HG03066 (cell line): ENCODE measurements at regions not wholly inside any gene's neighbourhood (a gene's known extent, or its start where the extent isn't known, plus 50 kb on each side); places are given as distances from the start of the nearest gene placed in this dataset.

Source experiments
- ATAC-seq: cut with Tn5 transposase; IDR thresholded peaks from one replicate; pipeline ENCODE4 v1.9.1; 2021; ENCODE audit warnings: low read depth; ENCODE audit not compliant: unreplicated experiment

DNA sequence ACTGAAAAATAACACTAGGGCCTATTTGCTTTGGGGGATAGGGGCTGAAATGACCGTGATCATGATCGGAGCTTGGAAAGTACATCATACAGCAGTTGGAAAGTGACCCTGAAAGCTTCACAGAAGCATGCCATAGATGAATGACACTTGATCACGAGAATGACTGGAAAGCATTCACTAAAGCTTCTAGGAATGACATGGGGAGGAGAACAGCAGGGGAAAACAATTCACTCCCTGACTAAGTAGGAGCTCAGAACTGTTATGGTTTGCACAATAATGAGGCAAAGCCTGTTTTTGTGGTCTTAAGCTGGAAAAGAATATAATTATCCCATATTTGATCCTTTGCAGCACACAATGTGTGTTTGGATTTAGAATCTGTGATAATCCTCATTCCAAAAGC, 237.5 kb downstream of the NOL4 start:
- no peak for ATAC-seq

DNA sequence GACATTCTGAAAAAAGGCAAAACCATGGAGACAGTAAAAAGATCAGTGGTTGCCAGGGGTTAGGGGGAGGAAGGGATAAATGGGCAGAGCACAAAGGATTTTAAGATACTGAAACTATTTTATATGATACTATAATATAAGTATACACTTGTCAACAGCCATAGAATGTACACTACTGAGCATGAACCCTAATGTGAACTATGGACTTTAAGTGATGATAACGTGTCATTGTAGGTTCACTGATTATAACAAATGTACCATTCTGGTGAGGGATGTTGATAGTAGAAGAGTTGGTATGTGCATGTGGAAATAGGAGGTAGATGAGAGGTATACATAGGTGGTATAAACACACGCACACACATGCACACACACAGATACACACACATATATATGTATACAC, 241.6 kb downstream of the NOL4 start:
- no peak for ATAC-seq

DNA sequence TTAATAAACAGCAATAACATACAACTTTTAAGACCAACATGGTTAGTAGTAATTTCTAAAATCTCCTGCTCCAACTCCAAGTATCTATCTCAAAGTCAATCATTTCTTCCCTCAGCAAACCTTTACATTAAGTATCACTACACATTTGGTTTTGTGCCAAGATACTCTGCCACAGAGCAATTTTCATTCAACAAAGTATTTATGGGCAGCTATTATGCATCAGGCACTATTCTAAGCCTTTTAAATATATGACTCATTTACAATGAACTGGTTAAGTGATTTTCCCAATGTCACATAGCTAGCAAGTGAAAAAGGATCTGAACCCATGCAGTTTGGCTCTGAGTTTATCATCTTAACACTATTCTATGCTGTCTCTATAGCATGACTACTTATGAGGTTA, 264.3 kb downstream of the NOL4 start:
- no peak for ATAC-seq

DNA sequence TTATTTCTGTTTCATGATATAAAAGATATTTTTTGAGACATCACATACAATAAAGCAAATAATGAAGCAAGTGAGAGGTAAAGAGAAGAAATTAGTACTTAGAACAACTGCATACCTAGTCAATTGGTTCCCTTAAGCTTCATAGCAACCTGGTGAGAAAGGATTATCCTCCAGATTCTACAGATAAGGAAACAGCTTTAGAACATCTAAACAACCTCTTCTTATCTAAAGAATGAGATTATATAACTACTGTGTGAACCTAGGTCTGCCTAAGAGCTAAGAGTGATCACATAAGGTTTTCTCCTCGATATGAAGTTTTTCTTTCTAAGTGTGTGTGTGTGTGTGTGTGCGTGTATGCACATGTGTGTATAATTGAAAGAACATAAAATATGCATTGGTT, 265.1 kb downstream of the NOL4 start:
- no peak for ATAC-seq

DNA sequence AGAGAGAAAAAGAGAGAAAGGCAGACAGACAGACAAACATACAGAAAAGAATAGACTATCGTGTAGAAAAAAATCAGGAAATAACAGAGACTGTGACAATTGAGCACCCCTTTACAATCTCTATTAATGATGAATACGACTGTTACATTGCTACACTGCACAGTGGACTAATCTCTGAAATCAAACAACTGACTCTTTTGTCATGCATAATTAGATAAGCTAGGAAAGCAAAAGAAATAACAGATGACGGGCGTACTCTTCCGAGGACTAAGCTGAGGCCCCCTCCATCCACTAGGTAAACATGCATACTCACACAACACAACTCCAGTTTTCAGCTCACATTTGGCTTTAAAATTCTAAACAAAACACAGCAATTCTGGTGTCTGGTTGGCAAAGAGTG, 267.0 kb downstream of the NOL4 start:
- no peak for ATAC-seq

DNA sequence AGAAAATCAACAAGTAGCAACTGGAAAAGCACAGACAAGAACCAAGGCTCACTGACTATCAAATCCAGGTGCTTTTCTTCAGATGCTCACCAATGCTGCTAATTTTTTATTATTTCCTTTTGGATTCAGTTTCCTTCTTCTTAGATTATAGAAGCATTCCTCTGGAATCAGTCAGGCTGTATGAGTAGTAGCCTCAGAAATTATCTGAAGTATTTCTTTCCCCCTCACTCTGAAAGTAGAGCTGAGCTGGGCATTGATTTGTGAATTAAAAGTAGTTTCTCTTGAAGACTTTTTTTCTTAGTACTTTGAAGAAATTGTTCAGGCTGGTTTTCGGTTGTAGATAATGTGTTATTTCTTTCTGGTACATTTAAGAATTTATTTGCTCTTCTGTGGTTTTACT, 273.7 kb downstream of the NOL4 start:
- no peak for ATAC-seq

DNA sequence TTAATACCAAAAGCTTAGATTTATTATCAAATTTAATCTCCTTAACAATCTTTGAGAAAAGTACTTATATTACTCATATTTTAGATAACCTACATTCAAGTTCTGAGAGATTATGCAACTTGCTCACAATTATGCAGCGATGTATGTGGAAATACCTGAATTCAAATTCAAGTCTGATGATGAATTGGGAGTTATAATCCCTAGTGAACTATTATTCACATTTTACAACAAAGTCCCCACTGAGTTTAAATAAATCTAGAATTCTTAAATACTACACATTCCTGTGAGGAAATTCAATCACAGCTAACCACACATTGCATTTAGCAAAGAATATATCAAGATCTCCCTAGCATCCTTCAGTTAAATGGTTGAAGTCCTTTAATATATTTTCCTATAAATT, 278.4 kb downstream of the NOL4 start:
- ATAC-seq: no peak

DNA sequence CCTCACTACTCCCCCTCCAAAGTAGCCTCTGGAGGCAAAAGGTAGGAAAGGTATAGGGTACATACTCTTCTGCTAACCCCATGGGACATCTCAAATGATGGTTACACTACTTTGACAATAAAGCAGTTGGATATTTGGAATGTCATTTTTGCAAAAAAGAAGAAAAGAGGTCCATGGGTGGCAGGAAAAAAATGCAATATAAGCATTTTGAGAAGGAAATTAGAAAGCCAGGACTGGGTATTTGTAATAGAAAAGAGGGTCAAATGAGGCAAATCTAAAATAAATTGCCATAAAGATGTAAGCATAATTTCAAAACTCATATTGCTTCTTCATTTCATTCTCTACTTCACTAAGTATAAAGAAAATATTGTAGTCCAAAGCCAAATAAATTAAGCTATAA, 280.2 kb downstream of the NOL4 start:
- ATAC-seq: no peak

DNA sequence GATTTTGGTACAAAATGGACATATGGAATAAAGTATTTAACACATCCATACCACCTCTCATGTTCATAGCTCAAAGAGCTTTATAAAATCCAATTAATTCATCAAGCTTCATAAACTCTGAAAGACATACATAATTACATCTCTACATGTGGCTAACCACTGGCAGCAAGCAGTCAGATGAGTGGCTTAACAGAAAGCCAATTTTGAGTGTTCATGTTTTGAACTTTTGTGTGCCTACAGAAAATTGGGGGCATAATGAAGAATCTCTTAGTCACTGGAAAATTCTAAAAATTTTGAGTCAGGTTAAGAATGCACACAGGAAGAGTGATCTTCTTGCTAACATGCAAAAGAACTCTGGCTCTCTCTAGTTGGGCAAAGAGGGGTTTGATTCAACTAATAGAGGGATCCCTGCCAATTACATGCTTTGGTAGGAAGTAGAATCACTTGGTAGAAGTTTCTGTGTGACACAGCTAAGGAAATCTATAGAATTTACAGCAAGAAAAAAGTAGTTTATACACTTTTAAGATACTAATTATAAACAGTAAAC, 287.4 kb downstream of the NOL4 start:
- no peak for ATAC-seq

DNA sequence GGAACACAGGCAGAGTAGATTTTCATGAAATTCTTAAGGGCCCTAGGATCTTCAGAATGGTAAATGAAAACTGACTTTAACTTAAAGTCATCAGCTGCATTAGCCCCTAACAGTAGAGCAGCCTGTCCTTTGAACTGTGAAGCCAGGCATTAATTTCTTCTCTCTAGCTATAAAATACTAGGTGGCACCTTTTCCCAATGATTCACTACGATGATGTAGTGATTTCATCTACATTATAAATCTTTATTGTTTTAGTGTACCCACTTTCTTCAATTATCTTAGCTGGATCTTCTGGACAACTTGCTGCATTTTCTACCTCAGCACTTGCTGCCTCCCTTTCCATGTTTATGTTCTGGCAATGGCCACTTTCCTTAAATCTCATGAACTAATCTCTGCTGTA, 290.5 kb downstream of the NOL4 start:
- ATAC-seq: no peak

DNA sequence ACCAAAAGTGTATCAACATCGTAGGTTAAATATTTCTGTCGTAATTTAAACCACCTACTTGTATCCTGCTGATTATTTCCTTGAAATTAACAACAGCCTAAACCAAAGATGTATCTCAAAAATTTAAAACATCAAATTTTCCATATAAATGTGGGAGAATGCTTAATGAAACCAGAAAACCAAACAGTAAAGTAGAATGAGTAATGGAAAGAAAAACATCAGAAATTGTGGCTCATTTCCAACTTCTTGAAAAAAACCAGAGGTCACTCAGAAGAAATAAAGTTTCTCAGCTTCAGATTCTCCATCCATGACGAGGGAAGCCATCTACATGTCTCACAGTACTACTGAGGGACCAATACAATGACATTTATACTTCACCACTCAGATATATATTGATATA, 296.5 kb downstream of the NOL4 start:
- no peak for ATAC-seq

DNA sequence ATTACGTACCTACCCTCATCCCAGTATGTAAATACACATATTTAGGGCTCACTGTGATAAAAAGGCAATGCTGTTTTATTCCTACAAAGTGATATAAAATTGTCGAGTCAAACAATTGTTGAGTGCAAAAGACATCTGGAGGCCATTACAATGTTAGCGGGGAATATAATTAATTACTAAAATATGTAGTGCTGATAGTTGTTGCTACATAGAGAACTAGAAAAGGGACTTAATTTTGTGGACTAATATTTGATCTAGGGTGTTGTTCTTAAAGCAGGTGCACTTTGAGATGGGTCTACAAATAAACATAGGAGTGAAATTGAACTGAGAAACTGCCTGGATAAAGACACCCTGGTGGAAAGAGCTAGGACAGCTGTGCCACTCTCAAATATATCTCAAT, 300.1 kb downstream of the NOL4 start:
- no peak for ATAC-seq

DNA sequence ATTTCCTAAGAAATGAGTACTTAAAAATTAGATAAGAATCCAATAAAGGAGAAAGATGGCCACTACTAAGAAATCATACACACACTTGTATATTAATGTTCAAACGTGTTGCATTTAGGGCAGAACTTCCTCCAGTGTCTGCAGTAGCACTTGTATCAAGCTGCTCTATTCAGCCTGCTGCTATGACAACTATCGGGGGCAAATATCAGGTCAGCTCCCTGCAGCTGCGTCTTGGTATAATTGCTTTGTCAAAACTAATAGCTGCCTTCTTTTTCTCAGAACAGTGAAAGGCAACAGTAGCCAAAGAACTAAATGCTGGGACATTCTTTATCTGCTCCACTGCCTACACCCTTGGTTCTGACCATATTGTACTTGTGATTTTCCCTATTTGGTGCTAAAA, 300.7 kb downstream of the NOL4 start:
- ATAC-seq: no peak

DNA sequence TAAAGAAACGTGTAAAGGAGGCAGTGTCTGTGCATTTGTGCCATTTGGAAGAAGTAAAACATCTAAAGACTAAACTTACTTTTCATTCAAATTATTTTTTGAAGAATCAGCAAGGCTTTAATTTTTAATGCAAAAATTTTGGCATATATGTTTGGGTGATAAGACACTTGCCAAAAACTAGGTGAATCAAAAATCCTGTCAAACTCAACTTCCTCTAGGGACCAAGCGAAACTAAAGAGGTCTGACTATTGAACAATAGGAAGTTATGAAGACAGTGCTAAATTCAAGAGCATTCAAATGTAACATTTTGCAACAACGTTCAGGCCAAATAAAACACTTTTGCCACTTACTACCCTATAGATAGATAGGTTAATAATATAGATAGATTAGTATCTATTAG, 306.1 kb downstream of the NOL4 start:
- no peak for ATAC-seq

DNA sequence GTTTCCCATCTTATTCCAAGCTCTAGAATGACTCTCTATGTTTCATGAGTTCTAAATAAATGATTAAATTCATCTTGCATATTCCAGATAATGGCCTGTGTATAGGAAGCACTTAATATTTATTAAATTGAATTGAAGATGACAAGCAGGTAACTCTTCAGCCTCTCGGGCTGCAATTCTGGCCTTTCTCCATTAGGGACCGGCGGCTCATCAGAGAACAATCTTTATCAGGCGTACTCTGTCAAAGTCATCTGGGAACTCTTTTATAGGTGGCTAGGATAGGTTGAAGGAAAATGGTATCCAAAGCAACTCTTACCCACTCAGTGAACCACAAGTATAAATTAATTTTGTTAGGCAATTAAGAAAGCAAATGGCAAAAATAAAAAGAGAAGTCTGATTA, 308.5 kb downstream of the NOL4 start:
- ATAC-seq: no peak

DNA sequence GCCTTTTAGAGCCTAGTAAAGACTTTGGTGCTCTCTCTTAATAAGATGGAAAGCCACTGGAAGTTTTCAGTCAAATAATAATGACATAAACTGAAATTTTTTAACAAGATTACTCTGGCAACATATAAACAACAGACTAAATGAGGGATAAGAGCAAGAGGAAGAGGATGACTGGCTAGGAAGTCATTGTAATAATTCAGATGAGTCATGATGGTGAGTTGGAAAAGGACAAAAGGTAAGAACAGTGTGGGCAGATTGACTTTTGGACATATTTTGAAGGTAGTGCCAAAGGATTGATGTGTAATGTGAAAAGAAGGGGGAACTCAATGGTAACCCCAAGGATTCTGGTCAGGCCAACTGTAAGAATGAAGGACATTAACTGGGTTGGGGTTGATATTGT, 310.3 kb downstream of the NOL4 start:
- ATAC-seq: no peak

DNA sequence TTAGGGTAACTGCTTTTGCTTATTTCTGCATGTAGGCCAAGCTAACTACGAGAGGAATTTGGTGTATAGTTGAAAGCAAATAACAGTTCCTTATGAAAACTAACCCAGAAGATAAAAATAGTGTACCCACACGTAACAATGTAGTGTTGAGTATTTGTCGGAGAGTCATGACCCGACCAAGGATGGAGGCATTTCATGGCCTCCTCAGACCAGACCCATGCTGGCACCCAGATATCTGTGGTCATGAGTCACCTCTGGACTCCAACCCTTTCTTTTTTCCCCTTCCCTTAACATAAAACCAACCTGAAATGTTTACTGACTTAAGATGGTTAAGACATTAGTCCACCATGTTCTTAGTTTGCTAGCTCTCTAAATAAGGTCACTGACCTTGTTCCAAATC, 318.7 kb downstream of the NOL4 start:
- no peak for ATAC-seq

DNA sequence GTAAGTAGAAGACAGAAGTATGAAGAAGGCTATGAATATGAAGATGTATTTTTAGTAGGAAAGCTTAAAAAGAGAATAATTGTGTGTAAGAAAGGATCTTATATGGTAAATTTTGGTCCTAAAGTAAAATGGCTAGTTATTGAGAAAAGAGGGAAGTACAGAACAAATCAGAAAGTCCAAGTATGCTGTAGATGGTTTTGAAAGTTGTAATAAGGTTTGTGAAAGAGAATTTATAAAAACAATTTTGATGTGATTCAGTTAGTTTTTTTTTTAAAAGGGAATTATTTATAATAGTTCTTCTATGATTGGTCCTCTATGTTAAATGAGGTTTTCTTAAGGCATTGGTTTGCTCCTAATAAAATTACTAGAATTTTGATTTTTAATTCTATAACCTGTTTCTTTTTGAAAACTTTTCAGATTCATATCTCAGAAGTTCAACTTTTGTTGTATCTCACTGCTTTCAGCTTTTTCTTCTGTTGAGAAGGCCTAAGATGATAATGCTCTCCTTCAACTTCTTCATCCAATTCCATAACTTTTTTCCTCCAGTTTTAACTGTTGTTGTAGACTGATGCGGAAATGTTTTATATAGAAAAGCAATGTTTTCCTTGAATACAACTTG, 322.7 kb downstream of the NOL4 start:
- no peak for ATAC-seq

DNA sequence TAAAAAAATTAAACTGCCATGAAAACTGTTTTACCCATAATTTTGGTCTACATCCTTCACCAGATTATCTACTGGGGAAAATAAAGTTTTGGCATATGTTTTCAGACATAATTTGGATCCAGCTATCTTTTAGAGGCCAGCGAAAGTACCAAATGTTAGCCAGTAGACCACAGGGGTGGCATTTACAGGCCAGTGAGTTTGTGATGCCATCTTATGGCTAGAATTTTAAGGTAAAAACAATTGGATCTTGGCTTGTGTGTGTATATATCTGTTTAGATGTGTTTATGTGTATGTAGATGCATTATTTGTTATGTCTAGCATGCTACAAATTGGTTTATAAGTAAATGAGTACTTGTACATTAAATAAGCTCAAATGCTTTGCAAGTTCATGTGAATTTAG, 322.6 kb downstream of the ASXL3 start:
- ATAC-seq: no peak

DNA sequence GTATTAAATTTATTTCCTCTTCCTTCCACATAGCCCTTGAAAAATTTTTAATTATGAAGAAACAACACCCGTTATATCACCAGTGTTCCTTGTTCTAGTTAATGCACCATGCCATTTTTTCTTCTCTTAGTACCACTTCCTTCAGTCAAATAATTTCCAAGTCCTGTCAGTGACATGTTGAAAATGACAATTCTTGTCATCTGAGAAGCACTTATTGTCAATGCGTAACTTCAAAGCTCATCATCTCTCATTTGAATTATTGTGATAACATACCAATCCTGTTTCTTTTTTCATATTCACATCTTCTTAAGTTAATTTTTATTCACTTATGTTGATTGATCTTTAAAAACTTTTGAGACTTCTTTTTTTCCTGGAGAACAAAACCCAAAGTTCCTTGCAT, 320.4 kb downstream of the ASXL3 start:
- ATAC-seq: no peak

DNA sequence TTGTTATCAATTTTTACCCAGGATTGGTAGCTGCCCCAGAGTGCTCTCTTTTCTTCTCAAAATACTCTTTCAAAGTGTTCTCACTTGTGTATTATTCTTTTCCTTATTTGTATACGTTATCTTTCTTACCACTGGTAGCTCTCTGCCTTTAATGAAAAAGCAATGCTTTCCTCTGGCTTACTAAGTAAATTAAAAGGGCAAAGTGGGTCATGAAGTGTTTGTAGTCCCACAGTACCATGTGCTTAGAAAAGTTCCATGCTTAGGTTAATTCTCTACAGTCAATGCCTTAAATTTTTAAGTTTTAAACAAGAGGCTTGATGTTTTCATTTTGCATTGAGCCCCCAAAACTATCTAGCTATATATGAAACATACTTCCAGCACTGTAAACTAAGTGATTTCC, 300.2 kb downstream of the ASXL3 start:
- ATAC-seq: no peak

DNA sequence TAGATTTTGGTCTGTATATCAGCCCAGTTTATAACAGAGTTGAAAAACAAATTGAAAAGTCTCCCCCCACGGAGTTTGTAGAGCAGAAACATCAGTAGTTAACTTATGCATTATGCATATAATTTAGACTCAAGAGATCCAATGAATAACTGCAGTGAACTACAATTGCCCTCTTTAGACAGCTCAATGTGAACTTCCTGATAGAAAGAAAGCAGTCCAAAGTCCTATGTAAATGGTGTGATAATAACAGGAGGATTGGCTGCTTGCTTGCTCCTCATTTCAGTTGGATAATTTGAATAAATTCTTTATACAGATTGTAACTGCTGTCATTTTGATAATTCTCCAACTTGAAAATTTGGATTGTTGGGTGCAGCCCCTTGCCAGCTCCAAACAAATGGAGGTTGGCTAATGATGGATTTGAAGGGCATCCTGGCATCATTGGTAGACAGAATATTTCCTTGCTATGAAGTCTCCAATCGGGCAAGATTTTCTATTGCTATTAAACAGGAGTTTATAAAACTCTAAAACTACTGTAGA, 297.1 kb downstream of the ASXL3 start:
- ATAC-seq: no peak

DNA sequence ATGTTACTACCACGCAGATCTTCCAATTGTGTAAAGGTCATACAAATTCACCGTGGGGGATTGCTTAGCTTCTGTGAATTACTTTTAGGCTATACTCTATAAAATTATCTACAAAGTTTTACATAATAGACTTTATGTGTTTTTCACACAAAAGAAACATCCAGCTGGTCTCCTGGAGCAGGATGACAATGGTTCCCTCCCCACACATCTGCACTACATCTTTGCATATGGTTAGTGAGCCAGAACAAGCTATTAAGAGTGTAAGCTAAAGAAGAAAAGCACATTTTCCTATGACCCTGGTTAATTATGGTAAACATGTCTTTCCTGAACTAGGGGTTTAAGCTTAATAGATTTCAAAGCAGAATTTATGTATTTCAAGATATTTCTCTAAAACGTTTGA, 295.1 kb downstream of the ASXL3 start:
- no peak for ATAC-seq
